ENCODE measurements at regions not wholly inside any gene's neighbourhood (a gene's known extent, or its start where the extent isn't known, plus 50 kb on each side); places are given as distances from the start of the nearest gene placed in this dataset.
A peak's percentile ranks its signal among the peaks of the same experiment; 100 is the strongest.

GRCh38 chr3:40608091-40608490 is 83.3 kb downstream of the ZNF621 start:
- no peak for TF ChIP-seq CTCF (IDR thresholded peaks at IDR 0.05; ENCODE audit: low read depth, low read length)
- H3K36me3 ChIP-seq = no peaks in the 10 kb centered on the region
- no peaks in the 10 kb centered on the region for H3K27me3 ChIP-seq
- no peaks in the 10 kb centered on the region for H3K4me1 ChIP-seq
- no peak overlapping the region for H3K4me3 ChIP-seq (ENCODE audit: low read depth, low read length)
- H3K9me3 ChIP-seq = no peaks in the 10 kb centered on the region
- DNase-seq = no peak

- Histone ChIP-seq H3K4me3 (ENCODE audit: low read depth, low read length) (no peak overlapping the region), H3K4me1 (no peaks in the 10 kb centered on the region), H3K36me3 (no peaks in the 10 kb centered on the region), H3K27me3 (no peaks in the 10 kb centered on the region), H3K9me3 (no peaks in the 10 kb centered on the region)
- no peak for DNase-seq
- TF ChIP-seq CTCF (IDR thresholded peaks at IDR 0.05; ENCODE audit: low read depth, low read length) = no peak
Measured at GRCh38 chr3:40613306-40613705, 88.5 kb downstream of the ZNF621 start.

- peak overlapping the region; percentile 45 for H3K4me3 ChIP-seq (ENCODE audit: low read depth, low read length)
- TF ChIP-seq CTCF (IDR thresholded peaks at IDR 0.05; ENCODE audit: low read depth, low read length) = no peak
- no peaks in the 10 kb centered on the region for H3K9me3 ChIP-seq
- no peaks in the 10 kb centered on the region for H3K27me3 ChIP-seq
- no peaks in the 10 kb centered on the region for H3K36me3 ChIP-seq
- no peaks in the 10 kb centered on the region for H3K4me1 ChIP-seq
- DNase-seq = peak; percentile 8
Measured at GRCh38 chr3:40615110-40615915, 90.6 kb downstream of the ZNF621 start.

GRCh38 chr3:40615918-40616819 is 91.4 kb downstream of the ZNF621 start:
- no peak for TF ChIP-seq CTCF (IDR thresholded peaks at IDR 0.05; ENCODE audit: low read depth, low read length)
- Histone ChIP-seq H3K4me1 (no peaks in the 10 kb centered on the region), H3K4me3 (ENCODE audit: low read depth, low read length) (peak overlapping the region; percentile 45), H3K36me3 (no peaks in the 10 kb centered on the region), H3K9me3 (no peaks in the 10 kb centered on the region), H3K27me3 (no peaks in the 10 kb centered on the region)
- no peak for DNase-seq

- Histone ChIP-seq H3K4me3 (ENCODE audit: low read depth, low read length) (no peak overlapping the region), H3K27me3 (no peaks in the 10 kb centered on the region), H3K9me3 (no peaks in the 10 kb centered on the region), H3K36me3 (no peaks in the 10 kb centered on the region), H3K4me1 (no peaks in the 10 kb centered on the region)
- no peak for DNase-seq
- no peak for TF ChIP-seq CTCF (IDR thresholded peaks at IDR 0.05; ENCODE audit: low read depth, low read length)
Measured at GRCh38 chr3:40617084-40617483, 92.3 kb downstream of the ZNF621 start.
